GM21619 (cell line): ENCODE measurements at regions not wholly inside any gene's neighbourhood (a gene's known extent, or its start where the extent isn't known, plus 50 kb on each side); places are given as distances from the start of the nearest gene placed in this dataset.
"Not testable (repeated sequence)": the region's sequence is repeated elsewhere in the genome, so short reads cannot be mapped to it uniquely, and the experiment has no call there.

Experiments
- ATAC-seq: cut with Tn5 transposase; IDR thresholded peaks from one replicate; pipeline ENCODE4 v1.9.1; 2021; ENCODE audit not compliant: unreplicated experiment

- ATAC-seq = no peak
These were observed 56.4 kb upstream of the RBMS1 start for GRCh38 chr2:160550048-160550447.

- no peak for ATAC-seq
These were observed 57.7 kb upstream of the RBMS1 start for GRCh38 chr2:160551259-160551658.

- ATAC-seq = no peak
These were observed 61.9 kb upstream of the RBMS1 start for GRCh38 chr2:160555420-160556071.

GRCh38 chr2:160557903-160558302 lies 64.3 kb upstream of the RBMS1 start:
- ATAC-seq = no peak

- no peak for ATAC-seq
These were observed 64.9 kb upstream of the RBMS1 start for GRCh38 chr2:160558531-160558930.

GRCh38 chr2:160561551-160562295 lies 68.1 kb upstream of the RBMS1 start:
- no peak for ATAC-seq

GRCh38 chr2:160562730-160563129 lies 69.1 kb upstream of the RBMS1 start:
- no peak for ATAC-seq

GRCh38 chr2:160564591-160564990 lies 71.0 kb upstream of the RBMS1 start:
- ATAC-seq = no peak

GRCh38 chr2:160565099-160565845 lies 71.7 kb upstream of the RBMS1 start:
- no peak for ATAC-seq

- ATAC-seq = no peak
These were observed 73.1 kb upstream of the RBMS1 start for GRCh38 chr2:160566717-160567116.

- no peak for ATAC-seq
These were observed 75.2 kb upstream of the RBMS1 start for GRCh38 chr2:160568856-160569255.

GRCh38 chr2:160570376-160570775 lies 76.8 kb upstream of the RBMS1 start:
- no peak for ATAC-seq

- no peak for ATAC-seq
These were observed 81.0 kb upstream of the RBMS1 start for GRCh38 chr2:160574468-160575140.

GRCh38 chr2:160575368-160575767 lies 81.8 kb upstream of the RBMS1 start:
- peak; percentile 48 for ATAC-seq

- no peak for ATAC-seq
These were observed 82.5 kb upstream of the RBMS1 start for GRCh38 chr2:160576054-160576499.

- not testable (repeated sequence) for ATAC-seq
These were observed 83.5 kb upstream of the RBMS1 start for GRCh38 chr2:160577081-160577480.

GRCh38 chr2:160581035-160581434 lies 87.4 kb upstream of the RBMS1 start:
- ATAC-seq = no peak

GRCh38 chr2:160581448-160581847 lies 87.8 kb upstream of the RBMS1 start:
- no peak for ATAC-seq

GRCh38 chr2:160582081-160582480 lies 88.5 kb upstream of the RBMS1 start:
- ATAC-seq = no peak

- ATAC-seq = no peak
These were observed 89.0 kb upstream of the RBMS1 start for GRCh38 chr2:160582490-160583145.

- no peak for ATAC-seq
These were observed 89.5 kb upstream of the RBMS1 start for GRCh38 chr2:160583146-160583535.
